NCI-H82 treated with DMSO at 0.1 percent for 48 hours (cell line): ENCODE measurements at regions not wholly inside any gene's neighbourhood (a gene's known extent, or its start where the extent isn't known, plus 50 kb on each side); places are given as distances from the start of the nearest gene placed in this dataset.
"Not testable (repeated sequence)": the region's sequence is repeated elsewhere in the genome, so short reads cannot be mapped to it uniquely, and the experiment has no call there.

Source experiments
- DNase-seq: peaks from one replicate; lab custom pipeline; 2025; ENCODE audit not compliant: unreplicated experiment; lab: John Stamatoyannopoulos, UW

GRCh38 chr15:38726187-38726586 is 161.6 kb upstream of the RASGRP1 start:
- no peak for DNase-seq

- no peak for DNase-seq
Observed at GRCh38 chr15:38733331-38733730, 168.7 kb upstream of the RASGRP1 start.

GRCh38 chr15:38740206-38740605 is 175.6 kb upstream of the RASGRP1 start:
- DNase-seq, result no peak

GRCh38 chr15:38743147-38743546 is 178.5 kb upstream of the RASGRP1 start:
- DNase-seq, result no peak

- DNase-seq, result no peak
Observed at GRCh38 chr15:38745126-38745525, 180.5 kb upstream of the RASGRP1 start.

GRCh38 chr15:38745626-38746025 is 181.0 kb upstream of the RASGRP1 start:
- DNase-seq, result no peak

- no peak for DNase-seq
Observed at GRCh38 chr15:38746211-38746610, 181.6 kb upstream of the RASGRP1 start.

- no peak for DNase-seq
Observed at GRCh38 chr15:38748710-38749109, 184.1 kb upstream of the RASGRP1 start.

- DNase-seq, result no peak
Observed at GRCh38 chr15:38750786-38751185, 186.2 kb upstream of the RASGRP1 start.

GRCh38 chr15:38755718-38756117 is 191.1 kb upstream of the RASGRP1 start:
- DNase-seq, result no peak

GRCh38 chr15:38756441-38756840 is 191.8 kb upstream of the RASGRP1 start:
- DNase-seq, result no peak

GRCh38 chr15:38758043-38758442 is 193.4 kb upstream of the RASGRP1 start:
- no peak for DNase-seq

GRCh38 chr15:38761681-38762080 is 197.1 kb upstream of the RASGRP1 start:
- no peak for DNase-seq

- DNase-seq, result no peak
Observed at GRCh38 chr15:38768970-38769369, 204.4 kb upstream of the RASGRP1 start.

- DNase-seq, result no peak
Observed at GRCh38 chr15:38769492-38769891, 204.9 kb upstream of the RASGRP1 start.

- not testable (repeated sequence) for DNase-seq
Observed at GRCh38 chr15:38774076-38774475, 209.5 kb upstream of the RASGRP1 start.

GRCh38 chr15:38781196-38781595 is 216.6 kb upstream of the RASGRP1 start:
- no peak for DNase-seq

GRCh38 chr15:38782156-38782555 is 217.5 kb upstream of the RASGRP1 start:
- DNase-seq, result no peak

GRCh38 chr15:38788918-38789317 is 224.3 kb upstream of the RASGRP1 start:
- no peak for DNase-seq

GRCh38 chr15:38789566-38789965 is 225.0 kb upstream of the RASGRP1 start:
- DNase-seq, result no peak

- no peak for DNase-seq
Observed at GRCh38 chr15:38793206-38793810, 228.7 kb upstream of the RASGRP1 start.

- DNase-seq, result no peak
Observed at GRCh38 chr15:38795471-38796245, 231.0 kb upstream of the RASGRP1 start.

GRCh38 chr15:38796589-38796988 is 232.0 kb upstream of the RASGRP1 start:
- DNase-seq, result no peak
